ENCODE measurements at regions not wholly inside any gene's neighbourhood (a gene's known extent, or its start where the extent isn't known, plus 50 kb on each side); places are given as distances from the start of the nearest gene placed in this dataset.

DNA sequence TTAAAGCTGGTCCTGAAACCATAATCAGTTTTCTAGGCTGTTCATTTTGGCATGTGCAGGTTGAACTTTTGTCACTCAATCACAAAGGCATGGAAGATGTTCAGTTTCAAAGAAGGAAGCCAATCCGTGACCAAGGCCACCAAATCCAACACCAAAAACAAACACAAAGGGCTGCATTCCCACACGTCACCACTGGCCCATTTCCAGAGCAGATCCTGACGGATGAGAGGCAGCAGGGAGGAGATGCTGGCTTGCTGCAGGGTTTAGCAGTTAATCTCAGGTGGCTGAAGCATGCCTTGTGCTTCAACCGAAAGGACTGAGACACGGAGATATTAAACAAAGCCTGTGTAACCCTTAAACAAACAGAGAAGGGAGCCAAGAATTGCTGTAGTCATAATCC lies 191.9 kb upstream of the CTAGE1 start:
- in situ Hi-C loops (cut with MboI; ENCODE audit: low pct_unique_long_range_greater_than_20kb, low sequenced_read_pairs, unreplicated experiment) = no loop called here
- no peak for DNase-seq (ENCODE audit: low spot score)
- TF ChIP-seq, protein P1, sequence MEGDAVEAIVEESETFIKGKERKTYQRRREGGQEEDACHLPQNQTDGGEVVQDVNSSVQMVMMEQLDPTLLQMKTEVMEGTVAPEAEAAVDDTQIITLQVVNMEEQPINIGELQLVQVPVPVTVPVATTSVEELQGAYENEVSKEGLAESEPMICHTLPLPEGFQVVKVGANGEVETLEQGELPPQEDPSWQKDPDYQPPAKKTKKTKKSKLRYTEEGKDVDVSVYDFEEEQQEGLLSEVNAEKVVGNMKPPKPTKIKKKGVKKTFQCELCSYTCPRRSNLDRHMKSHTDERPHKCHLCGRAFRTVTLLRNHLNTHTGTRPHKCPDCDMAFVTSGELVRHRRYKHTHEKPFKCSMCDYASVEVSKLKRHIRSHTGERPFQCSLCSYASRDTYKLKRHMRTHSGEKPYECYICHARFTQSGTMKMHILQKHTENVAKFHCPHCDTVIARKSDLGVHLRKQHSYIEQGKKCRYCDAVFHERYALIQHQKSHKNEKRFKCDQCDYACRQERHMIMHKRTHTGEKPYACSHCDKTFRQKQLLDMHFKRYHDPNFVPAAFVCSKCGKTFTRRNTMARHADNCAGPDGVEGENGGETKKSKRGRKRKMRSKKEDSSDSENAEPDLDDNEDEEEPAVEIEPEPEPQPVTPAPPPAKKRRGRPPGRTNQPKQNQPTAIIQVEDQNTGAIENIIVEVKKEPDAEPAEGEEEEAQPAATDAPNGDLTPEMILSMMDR (IDR thresholded peaks at IDR 0.05; ENCODE audit: extremely low read depth, insufficient read depth, missing control alignments) = no peak

DNA sequence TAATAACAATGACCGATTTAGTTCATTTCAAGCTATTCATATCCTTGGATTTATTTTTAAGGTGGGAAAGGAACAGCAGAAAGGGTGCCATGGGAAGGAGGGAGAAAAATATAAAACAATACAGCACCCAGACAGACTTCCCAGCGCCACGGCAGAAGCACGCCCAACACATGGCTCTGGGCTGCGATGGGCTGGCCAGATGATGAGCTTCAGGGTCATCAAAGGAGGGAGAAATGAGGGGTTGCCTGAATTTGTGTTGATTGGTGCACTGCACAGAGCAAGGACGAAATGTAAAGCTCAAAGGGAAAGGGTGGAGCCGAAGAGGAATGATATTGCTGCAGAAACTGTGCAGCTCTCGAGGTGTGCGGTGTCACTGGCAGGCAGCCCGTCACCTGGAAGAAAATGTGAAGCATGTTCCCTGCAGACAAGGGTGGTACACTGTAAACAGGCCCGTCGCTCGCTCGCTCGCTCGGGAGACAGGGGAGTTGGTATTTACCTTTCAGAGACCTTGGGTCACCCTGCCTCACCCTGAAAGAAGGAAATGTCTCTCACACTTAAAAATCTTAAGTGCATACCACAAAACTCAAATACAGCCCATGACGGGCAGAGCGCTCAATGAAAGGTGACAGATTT lies 195.5 kb upstream of the CTAGE1 start:
- in situ Hi-C loops (cut with MboI; ENCODE audit: low pct_unique_long_range_greater_than_20kb, low sequenced_read_pairs, unreplicated experiment) = no loop called here
- no peak for DNase-seq (ENCODE audit: low spot score)
- TF ChIP-seq, protein P1 (IDR thresholded peaks at IDR 0.05; ENCODE audit: extremely low read depth, insufficient read depth, missing control alignments) = no peak

DNA sequence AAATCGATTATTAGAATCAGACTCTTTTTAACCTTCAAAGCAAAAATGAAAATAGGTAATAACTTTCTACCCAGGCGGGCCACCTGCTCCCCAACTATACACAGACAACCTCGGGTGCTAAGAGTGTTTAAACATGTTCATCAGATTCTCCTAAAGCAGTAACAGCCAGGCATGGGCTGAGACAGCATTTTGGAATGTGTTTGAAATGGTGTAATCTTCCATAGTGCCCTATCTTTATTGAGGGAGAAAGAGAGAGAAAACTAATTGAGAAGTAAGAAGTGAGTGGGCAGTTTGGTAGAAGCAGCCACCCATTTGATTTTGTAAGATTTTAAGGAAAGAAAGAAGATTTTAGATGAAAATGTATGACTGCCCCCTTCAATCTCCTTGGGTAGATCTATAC lies 196.1 kb upstream of the CTAGE1 start:
- in situ Hi-C loops (cut with MboI; ENCODE audit: low pct_unique_long_range_greater_than_20kb, low sequenced_read_pairs, unreplicated experiment) = no loop called here
- DNase-seq (ENCODE audit: low spot score) = no peak
- TF ChIP-seq, protein P1 (IDR thresholded peaks at IDR 0.05; ENCODE audit: extremely low read depth, insufficient read depth, missing control alignments) = no peak

DNA sequence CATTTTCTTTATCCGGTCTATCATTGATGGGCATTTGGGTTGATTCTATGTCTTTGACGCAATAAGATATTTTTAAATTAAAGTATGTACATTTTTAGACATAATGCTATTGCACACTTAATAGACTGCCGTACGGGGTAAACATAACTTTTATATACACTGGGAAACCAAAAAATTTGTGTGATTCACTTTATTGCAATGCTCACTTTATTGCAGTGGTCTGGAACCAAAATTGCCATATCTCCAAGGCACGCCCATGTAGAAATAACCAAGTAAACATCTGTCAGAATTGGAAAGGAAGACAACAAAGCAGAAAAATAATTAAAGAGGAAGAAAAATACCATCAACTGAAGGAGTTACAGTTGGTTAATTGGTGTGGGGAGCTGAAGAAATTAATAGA lies 205.8 kb upstream of the CTAGE1 start:
- DNase-seq (ENCODE audit: low spot score) = no peak
- in situ Hi-C loops (cut with MboI; ENCODE audit: low pct_unique_long_range_greater_than_20kb, low sequenced_read_pairs, unreplicated experiment) = no loop called here
- TF ChIP-seq, protein P1 (IDR thresholded peaks at IDR 0.05; ENCODE audit: extremely low read depth, insufficient read depth, missing control alignments) = no peak

DNA sequence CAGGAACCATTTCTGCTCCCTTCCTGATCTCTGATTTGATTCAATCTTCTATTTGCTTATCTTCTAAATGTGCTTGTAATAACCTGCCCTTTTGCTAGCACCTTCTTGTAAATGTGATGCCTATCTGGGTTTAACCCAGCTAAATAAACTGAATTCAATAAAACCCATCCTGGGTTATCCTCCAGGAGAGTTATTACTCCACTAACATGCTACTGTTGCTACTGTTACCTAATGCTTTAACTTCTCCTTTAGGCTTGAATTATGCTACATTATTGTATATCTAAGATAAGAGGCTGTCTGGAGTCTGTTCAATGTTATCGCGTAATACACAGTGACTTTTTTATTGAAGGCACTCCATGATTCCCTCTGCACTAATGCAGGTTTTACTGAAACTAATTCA lies 206.5 kb upstream of the CTAGE1 start:
- TF ChIP-seq, protein P1 (IDR thresholded peaks at IDR 0.05; ENCODE audit: extremely low read depth, insufficient read depth, missing control alignments) = no peak
- no peak for DNase-seq (ENCODE audit: low spot score)
- in situ Hi-C loops (cut with MboI; ENCODE audit: low pct_unique_long_range_greater_than_20kb, low sequenced_read_pairs, unreplicated experiment) = no loop called here

DNA sequence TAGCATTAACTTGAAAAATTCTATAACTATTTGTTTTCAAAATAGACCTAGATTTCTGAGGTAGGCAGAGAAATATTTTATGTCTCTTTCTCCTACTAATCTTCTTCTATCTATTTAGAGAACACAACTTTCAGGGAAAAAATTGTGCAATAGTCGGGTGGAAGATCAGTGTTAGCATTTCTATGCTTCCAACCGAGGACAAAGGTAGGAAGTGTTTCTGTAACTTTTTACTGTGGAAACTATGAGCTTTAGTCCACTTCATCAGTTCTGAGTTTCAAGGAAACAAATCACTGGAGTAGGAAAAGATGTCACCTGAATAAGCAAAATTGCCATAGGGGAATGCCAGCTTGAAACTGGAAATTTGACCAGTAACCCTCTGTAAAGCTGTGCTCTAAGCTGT lies 207.7 kb upstream of the CTAGE1 start:
- in situ Hi-C loops (cut with MboI; ENCODE audit: low pct_unique_long_range_greater_than_20kb, low sequenced_read_pairs, unreplicated experiment) = no loop called here
- TF ChIP-seq, protein P1 (IDR thresholded peaks at IDR 0.05; ENCODE audit: extremely low read depth, insufficient read depth, missing control alignments) = no peak
- no peak for DNase-seq (ENCODE audit: low spot score)
